ENCODE measurements at regions not wholly inside any gene's neighbourhood (a gene's known extent, or its start where the extent isn't known, plus 50 kb on each side); places are given as distances from the start of the nearest gene placed in this dataset.
"Not testable (repeated sequence)": the region's sequence is repeated elsewhere in the genome, so short reads cannot be mapped to it uniquely, and the experiment has no call there.

DNA sequence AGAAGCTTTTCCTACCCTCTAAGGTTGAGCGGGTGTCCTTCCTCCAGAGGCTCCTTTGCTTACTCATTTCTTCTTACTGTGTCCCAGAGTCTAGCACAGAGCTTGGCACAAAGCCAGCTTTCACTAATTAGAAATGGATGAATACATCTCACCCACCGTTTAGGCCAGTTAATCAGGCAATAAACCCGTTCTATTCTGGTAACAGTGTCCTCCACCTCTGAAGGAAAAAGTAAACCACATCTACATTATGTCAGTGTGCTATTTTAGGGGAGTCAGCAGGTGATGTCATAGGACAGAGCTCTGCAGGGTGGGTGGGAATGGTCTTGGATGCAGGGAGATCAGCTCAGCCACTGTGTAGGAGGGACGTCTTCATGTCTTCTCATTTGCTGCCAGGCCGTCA is 109.2 kb downstream of the OSTF1 start:
- ATAC-seq (no peak), DNase-seq (no peak)
- H3K4me1 Mint-ChIP-seq: no peaks in the 10 kb centered on the region
- no peak overlapping the region for H3K4me3 Mint-ChIP-seq
- no peaks in the 10 kb centered on the region for H3K9me3 Mint-ChIP-seq (ENCODE audit: low read depth)
- H3K27me3 Mint-ChIP-seq: no peaks in the 10 kb centered on the region
- CTCF ChIA-PET: no interaction called here
- H3K36me3 Mint-ChIP-seq: peaks cover 5% of the 10 kb centered on the region
- H3K27ac Mint-ChIP-seq: no peak overlapping the region

DNA sequence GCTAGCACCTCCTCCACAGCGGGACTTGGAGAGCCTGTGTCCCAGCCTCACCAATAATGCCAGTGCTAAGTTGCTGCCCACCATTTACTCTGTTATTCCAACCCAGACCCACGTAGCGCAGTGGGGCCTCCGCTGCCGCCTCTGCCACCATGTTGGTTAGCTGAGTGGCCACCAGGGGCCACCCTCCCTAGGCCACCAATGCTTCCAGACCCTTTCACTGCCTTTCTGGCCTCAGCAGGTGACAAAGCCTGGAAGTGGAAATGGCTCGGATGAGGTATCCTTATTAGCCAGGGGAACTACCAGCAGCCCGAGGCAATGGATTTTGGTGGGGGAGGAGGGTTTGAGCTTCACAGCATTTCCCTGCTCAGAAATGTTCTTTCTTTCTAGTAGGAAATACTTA is 110.1 kb downstream of the OSTF1 start:
- Mint-ChIP-seq H3K4me3 (no peak overlapping the region), H3K4me1 (no peaks in the 10 kb centered on the region), H3K27me3 (no peaks in the 10 kb centered on the region), H3K36me3 (peaks cover 4% of the 10 kb centered on the region), H3K27ac (no peak overlapping the region), H3K9me3 (ENCODE audit: low read depth) (no peaks in the 10 kb centered on the region)
- DNase-seq: no peak
- CTCF ChIA-PET: no interaction called here
- no peak for ATAC-seq

DNA sequence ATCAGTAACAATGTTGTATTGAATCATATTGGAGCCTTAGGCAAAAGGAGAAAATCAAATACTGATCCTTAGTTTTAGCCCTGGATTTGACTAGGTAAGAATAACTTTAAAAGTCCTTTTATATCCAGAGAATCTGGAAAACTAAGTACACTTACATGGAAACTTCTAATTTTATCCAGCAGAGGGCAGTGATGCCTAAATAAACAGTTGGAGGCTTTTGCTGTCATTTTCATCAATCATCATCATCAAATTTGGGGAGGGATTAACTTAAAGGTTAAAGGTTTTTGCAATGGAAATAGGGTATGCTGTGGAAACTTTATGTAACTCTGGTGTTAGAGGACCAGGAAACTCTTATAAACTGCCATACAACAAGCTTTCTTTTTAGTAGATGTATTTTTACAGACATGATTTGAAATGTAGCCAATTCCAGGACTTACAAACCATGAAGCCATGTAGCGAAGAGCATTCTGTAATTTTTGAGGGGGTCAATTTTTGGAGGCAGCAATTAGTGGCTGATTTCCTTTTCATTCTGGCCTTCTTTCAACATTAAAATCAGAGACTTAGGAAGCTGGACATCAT is 112.7 kb downstream of the OSTF1 start:
- no peak for DNase-seq
- Mint-ChIP-seq H3K27ac (no peak overlapping the region), H3K4me3 (no peak overlapping the region), H3K27me3 (no peaks in the 10 kb centered on the region), H3K36me3 (no peaks in the 10 kb centered on the region), H3K9me3 (ENCODE audit: low read depth) (no peaks in the 10 kb centered on the region), H3K4me1 (no peaks in the 10 kb centered on the region)
- CTCF ChIA-PET: interaction anchor here (0.8 to 1.6 kb wide), 6 partner anchors 13 to 666 kb away, joined by 3 to 13 read pairs (median 4); no protein-coding TSS in a partner anchor
- ATAC-seq: no peak

GRCh38 chr9:75201480-75202209 is 113.3 kb downstream of the OSTF1 start:
- no peak for DNase-seq
- Mint-ChIP-seq H3K4me3 (no peak overlapping the region), H3K27me3 (no peaks in the 10 kb centered on the region), H3K27ac (no peak overlapping the region), H3K9me3 (ENCODE audit: low read depth) (no peaks in the 10 kb centered on the region), H3K4me1 (no peaks in the 10 kb centered on the region), H3K36me3 (no peaks in the 10 kb centered on the region)
- CTCF ChIA-PET: interaction anchor here (0.8 to 1.6 kb wide), 6 partner anchors 12 to 665 kb away, joined by 3 to 13 read pairs (median 4); no protein-coding TSS in a partner anchor
- ATAC-seq: no peak

- H3K4me1 Mint-ChIP-seq; H3K27me3 Mint-ChIP-seq; H3K36me3 Mint-ChIP-seq; ATAC-seq; H3K27ac Mint-ChIP-seq; CTCF ChIA-PET; H3K4me3 Mint-ChIP-seq; DNase-seq; H3K9me3 Mint-ChIP-seq (ENCODE audit: low read depth): not testable (repeated sequence)
Measured at GRCh38 chr9:75207997-75208396, 119.7 kb downstream of the OSTF1 start.

DNA sequence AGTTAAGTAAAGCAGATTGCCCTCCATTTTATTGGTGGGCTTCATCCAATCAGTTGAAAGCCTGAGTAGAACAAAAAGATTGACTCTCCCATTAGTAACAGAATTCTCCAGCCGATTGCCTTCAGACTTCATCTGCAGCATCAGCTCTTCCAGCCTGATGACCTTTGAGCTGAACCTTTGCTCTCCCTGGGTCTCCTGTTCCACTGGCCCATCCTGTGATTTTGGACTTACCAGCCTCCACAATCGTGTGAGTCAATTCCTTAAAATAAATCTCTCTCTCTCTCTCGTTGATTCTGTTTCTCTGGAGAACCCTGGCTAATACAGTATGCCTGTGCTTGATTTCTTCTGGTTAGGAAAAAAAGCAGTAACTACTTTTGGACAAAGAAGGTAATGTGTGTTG is 121.9 kb downstream of the OSTF1 start:
- Mint-ChIP-seq H3K4me1 (no peaks in the 10 kb centered on the region), H3K27me3 (no peaks in the 10 kb centered on the region), H3K9me3 (ENCODE audit: low read depth) (no peaks in the 10 kb centered on the region), H3K27ac (no peak overlapping the region), H3K4me3 (no peak overlapping the region), H3K36me3 (peaks cover 6% of the 10 kb centered on the region)
- CTCF ChIA-PET: interaction anchor here (1.8 kb wide), 1 partner anchor 55 kb away, joined by 4 read pairs; no protein-coding TSS in a partner anchor
- no peak for DNase-seq
- ATAC-seq: no peak

DNA sequence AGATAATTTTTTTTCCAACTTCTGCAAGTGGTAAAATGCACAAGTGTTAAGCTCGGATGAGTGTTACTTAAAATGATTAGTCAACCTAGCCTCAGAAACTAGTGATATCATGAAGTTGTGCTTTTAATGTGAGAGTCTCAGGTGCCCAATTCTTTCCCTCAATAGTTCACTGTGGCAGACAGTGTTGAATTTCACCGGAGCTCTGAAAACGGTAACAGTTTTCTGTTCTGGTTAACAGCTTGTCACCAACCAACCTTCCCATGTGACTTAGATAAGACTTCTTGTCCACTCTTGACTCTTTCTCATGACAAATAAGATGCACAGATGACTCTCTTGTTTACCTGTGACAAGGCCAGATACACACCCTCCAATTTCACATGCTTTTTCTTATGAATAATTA is 125.5 kb downstream of the OSTF1 start:
- no peak for ATAC-seq
- CTCF ChIA-PET: interaction anchor here (1.2 kb wide), 1 partner anchor 12 kb away, joined by 4 read pairs; no protein-coding TSS in a partner anchor
- no peak overlapping the region for H3K27ac Mint-ChIP-seq
- DNase-seq: no peak
- H3K9me3 Mint-ChIP-seq (ENCODE audit: low read depth): no peaks in the 10 kb centered on the region
- no peaks in the 10 kb centered on the region for H3K27me3 Mint-ChIP-seq
- H3K4me3 Mint-ChIP-seq: no peak overlapping the region
- peaks cover 6% of the 10 kb centered on the region for H3K36me3 Mint-ChIP-seq
- no peaks in the 10 kb centered on the region for H3K4me1 Mint-ChIP-seq

DNA sequence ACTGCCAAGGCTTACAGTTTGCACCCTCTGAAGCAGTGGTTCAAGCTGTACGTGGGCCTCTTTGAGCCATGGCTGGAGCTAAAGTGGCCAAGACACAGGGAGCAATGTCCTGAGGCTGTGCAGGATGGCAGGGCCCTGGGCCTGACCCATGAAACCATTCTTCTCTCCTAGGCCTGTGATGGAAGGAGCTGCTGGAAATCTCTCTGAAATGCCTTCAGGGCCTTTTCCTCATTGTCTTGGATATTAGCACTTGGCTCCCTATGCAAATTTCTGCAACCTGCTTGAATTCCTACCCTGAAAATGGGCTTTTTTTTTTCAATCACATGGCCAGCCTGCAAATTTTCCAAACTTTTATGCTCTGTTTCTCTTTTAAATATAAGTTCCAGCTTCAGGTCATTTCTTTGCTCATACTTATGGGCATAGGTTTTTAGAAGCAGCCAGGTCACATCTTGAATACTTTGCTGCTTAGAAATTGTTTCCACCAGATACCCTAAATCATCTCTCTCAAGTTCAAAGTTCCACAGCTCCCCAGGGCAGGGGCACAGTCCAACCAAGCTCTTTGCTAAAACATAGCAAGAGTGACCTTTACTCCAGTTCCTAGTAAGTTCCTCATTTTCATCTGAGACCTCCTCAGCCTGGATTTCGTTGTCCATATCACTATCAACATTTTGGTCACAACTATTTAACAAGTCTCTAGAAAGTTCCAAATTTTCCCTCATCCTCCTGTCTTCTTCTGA is 138.3 kb downstream of the OSTF1 start:
- no peak for ATAC-seq
- Mint-ChIP-seq H3K27me3 (no peaks in the 10 kb centered on the region), H3K36me3 (peaks cover 15% of the 10 kb centered on the region), H3K9me3 (ENCODE audit: low read depth) (no peaks in the 10 kb centered on the region), H3K4me3 (no peak overlapping the region), H3K4me1 (no peaks in the 10 kb centered on the region), H3K27ac (no peak overlapping the region)
- CTCF ChIA-PET: no interaction called here
- no peak for DNase-seq

DNA sequence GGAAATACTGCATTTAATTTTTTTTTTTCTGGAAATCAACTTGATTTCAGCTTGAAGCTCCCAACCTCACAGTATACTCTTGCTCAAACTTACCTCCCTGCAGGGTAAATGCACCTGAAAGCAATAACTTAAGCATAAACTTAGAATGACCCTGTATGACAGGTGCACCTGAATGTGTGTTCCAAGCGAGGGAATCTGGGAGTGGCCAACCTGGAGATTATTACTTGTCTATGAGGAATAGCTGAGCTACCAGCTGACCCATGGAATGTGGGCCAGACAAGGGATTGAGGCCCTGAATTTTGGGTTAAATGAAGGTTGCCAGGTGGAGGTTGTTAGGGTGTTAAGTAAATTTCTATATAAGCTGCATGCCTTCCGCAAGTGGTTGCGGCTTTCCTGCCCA is 140.6 kb downstream of the OSTF1 start:
- Mint-ChIP-seq H3K27me3 (no peaks in the 10 kb centered on the region), H3K36me3 (peaks cover 15% of the 10 kb centered on the region), H3K27ac (no peak overlapping the region), H3K4me3 (no peak overlapping the region), H3K9me3 (ENCODE audit: low read depth) (no peaks in the 10 kb centered on the region), H3K4me1 (no peaks in the 10 kb centered on the region)
- CTCF ChIA-PET: interaction anchor here (1.3 to 1.8 kb wide), 2 partner anchors 9 to 27 kb away, joined by 4 to 6 read pairs; no protein-coding TSS in a partner anchor
- no peak for ATAC-seq
- DNase-seq: no peak

DNA sequence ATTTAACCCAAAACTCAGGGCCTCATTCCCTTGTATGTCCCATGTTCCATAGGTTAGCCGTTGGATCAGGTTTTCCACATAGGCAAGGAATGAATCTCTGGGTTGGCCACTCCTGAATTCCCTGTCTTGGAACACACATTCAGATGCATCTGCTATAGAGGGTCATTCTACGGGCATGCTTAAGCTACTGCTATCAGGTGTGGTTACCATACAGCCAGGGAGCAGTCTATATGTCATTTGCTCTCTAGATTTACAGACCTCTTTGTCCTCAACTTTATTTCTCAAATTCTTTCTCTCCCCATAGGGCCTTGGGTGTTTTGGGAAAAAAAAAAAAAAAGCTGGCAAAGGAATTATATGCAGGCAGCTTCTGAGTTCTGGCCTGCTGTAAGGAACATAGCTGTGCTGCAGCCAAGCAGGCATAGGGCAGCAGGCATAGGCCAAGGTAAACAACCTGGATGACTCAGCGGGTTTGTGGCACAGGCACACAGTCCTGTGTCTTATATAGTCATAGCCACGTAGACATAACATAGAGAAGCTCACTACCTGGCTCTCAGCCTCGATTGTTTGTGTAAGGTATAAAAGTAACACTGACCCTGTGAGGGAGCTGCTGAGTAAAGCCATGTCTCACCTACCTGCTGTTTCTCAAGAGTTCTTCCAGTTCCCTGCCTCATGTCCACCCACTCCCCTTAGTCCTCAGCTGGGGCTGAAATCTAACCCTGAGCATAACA is 141.5 kb downstream of the OSTF1 start:
- no peak for ATAC-seq
- no peak for DNase-seq
- CTCF ChIA-PET: interaction anchor here (0.8 to 1.8 kb wide), 2 partner anchors 28 to 37 kb away, joined by 3 to 6 read pairs; no protein-coding TSS in a partner anchor
- Mint-ChIP-seq H3K9me3 (ENCODE audit: low read depth) (no peaks in the 10 kb centered on the region), H3K27ac (no peak overlapping the region), H3K27me3 (no peaks in the 10 kb centered on the region), H3K36me3 (peaks cover 15% of the 10 kb centered on the region), H3K4me1 (no peaks in the 10 kb centered on the region), H3K4me3 (no peak overlapping the region)

GRCh38 chr9:75230469-75230868 is 142.2 kb downstream of the OSTF1 start:
- Mint-ChIP-seq H3K4me1 (no peaks in the 10 kb centered on the region), H3K27ac (no peak overlapping the region), H3K4me3 (no peak overlapping the region), H3K36me3 (peaks cover 15% of the 10 kb centered on the region), H3K27me3 (no peaks in the 10 kb centered on the region), H3K9me3 (ENCODE audit: low read depth) (peaks cover 2% of the 10 kb centered on the region)
- ATAC-seq: no peak
- CTCF ChIA-PET: interaction anchor here (0.8 kb wide), 1 partner anchor 36 kb away, joined by 3 read pairs; no protein-coding TSS in a partner anchor
- DNase-seq: no peak

GRCh38 chr9:75231167-75231566 is 142.9 kb downstream of the OSTF1 start:
- DNase-seq (no peak), ATAC-seq (no peak)
- H3K36me3 Mint-ChIP-seq: peaks cover 20% of the 10 kb centered on the region
- H3K9me3 Mint-ChIP-seq (ENCODE audit: low read depth): peaks cover 6% of the 10 kb centered on the region
- H3K4me3 Mint-ChIP-seq: no peak overlapping the region
- no peak overlapping the region for H3K27ac Mint-ChIP-seq
- H3K4me1 Mint-ChIP-seq: no peaks in the 10 kb centered on the region
- CTCF ChIA-PET: interaction anchor here (0.6 kb wide), 1 partner anchor 324 kb away, joined by 3 read pairs; no protein-coding TSS in a partner anchor
- H3K27me3 Mint-ChIP-seq: no peaks in the 10 kb centered on the region

GRCh38 chr9:75233011-75233410 is 144.7 kb downstream of the OSTF1 start:
- no peak for DNase-seq
- Mint-ChIP-seq H3K4me3 (no peak overlapping the region), H3K36me3 (peaks cover 11% of the 10 kb centered on the region), H3K27me3 (no peaks in the 10 kb centered on the region), H3K9me3 (ENCODE audit: low read depth) (peaks cover 6% of the 10 kb centered on the region), H3K4me1 (peaks cover under 1% of the 10 kb centered on the region), H3K27ac (no peak overlapping the region)
- CTCF ChIA-PET: no interaction called here
- ATAC-seq: no peak

All from activated CD8-positive, alpha-beta memory T cell treated with anti-CD3 and anti-CD28 coated beads, Interleukin-2, amount 10 ng/mL, durations not matched to agents 7 days and 5 days (primary cell).